ENCODE measurements at regions not wholly inside any gene's neighbourhood (a gene's known extent, or its start where the extent isn't known, plus 50 kb on each side); places are given as distances from the start of the nearest gene placed in this dataset.

DNA sequence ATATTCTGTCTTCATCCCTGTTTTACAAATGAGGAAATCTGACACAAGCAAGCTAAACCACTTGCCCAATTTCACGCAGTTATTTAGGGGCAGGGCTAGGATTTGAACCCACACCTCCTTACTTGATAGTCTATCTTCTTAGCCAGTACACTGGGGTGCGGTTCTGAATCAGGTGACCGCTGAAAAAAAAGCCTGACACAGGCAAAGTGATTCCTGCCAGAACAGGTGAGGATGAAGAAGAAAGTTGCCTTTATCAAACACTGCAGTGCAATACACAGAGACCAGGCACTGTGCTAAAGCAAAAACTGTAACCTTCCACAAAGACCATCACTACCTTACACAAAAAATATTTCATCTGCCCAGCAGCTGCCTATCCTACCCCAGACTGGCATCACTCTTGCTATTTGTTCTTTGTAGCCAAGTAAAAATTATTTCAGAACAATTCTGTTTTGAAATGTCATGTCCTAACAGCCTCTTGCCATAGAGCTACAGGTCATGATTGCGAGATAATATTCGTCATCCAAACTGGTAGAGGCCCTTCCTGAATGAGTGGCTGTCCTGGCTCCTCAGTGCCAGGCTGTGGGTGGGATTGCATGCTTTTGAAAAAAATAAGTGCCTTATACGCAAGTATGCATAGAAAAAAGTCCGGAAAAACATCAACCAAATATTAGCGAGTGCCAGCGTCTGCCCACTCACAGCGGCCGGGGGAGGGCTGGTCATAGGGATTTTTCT is 142.3 kb upstream of the TPM1 start:
- Histone ChIP-seq H3K9ac (ENCODE audit: low read length) (no peak overlapping the region), H3K9me3 (ENCODE audit: low read length) (no peaks in the 10 kb centered on the region), H3F3A (ENCODE audit: insufficient read depth, low read length, poor library complexity, severe bottlenecking) (no peaks in the 10 kb centered on the region), H3K9me2 (ENCODE audit: insufficient read depth, low read length) (no peaks in the 10 kb centered on the region), H2AFZ (ENCODE audit: low read depth, low read length) (no peak overlapping the region), H4K20me1 (ENCODE audit: insufficient read depth) (no peaks in the 10 kb centered on the region), H3K4me2 (ENCODE audit: low read length) (no peak overlapping the region), H3K4me3 (ENCODE audit: low read length) (no peak overlapping the region), H3K27ac (ENCODE audit: low read length) (no peak overlapping the region), H3K36me3 (ENCODE audit: insufficient read depth, low read length) (no peaks in the 10 kb centered on the region), H3K27me3 (ENCODE audit: insufficient read depth, low read depth, low read length) (no peaks in the 10 kb centered on the region), H3K79me2 (replicated peaks; ENCODE audit: insufficient read depth, low read length) (no peaks in the 10 kb centered on the region)
- TF ChIP-seq, protein P1, sequence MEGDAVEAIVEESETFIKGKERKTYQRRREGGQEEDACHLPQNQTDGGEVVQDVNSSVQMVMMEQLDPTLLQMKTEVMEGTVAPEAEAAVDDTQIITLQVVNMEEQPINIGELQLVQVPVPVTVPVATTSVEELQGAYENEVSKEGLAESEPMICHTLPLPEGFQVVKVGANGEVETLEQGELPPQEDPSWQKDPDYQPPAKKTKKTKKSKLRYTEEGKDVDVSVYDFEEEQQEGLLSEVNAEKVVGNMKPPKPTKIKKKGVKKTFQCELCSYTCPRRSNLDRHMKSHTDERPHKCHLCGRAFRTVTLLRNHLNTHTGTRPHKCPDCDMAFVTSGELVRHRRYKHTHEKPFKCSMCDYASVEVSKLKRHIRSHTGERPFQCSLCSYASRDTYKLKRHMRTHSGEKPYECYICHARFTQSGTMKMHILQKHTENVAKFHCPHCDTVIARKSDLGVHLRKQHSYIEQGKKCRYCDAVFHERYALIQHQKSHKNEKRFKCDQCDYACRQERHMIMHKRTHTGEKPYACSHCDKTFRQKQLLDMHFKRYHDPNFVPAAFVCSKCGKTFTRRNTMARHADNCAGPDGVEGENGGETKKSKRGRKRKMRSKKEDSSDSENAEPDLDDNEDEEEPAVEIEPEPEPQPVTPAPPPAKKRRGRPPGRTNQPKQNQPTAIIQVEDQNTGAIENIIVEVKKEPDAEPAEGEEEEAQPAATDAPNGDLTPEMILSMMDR (IDR thresholded peaks at IDR 0.05; ENCODE audit: poor library complexity, severe bottlenecking) = no peak
- TF ChIP-seq POLR2AphosphoS5 (IDR thresholded peaks at IDR 0.05) (no peak), SMC3 (conservative IDR thresholded peaks at IDR 0.05; ENCODE audit: poor library complexity) (no peak), TAF1 (IDR thresholded peaks at IDR 0.05; ENCODE audit: low read depth) (no peak), MXI1 (conservative IDR thresholded peaks at IDR 0.05; ENCODE audit: poor library complexity, severe bottlenecking) (no peak), EZH2 (IDR thresholded peaks at IDR 0.05; ENCODE audit: borderline replicate concordance, insufficient read depth, low read length, poor library complexity, severe bottlenecking) (no peak), RAD21 (conservative IDR thresholded peaks at IDR 0.05) (no peak), EP300 (conservative IDR thresholded peaks at IDR 0.05; ENCODE audit: poor library complexity, severe bottlenecking) (no peak)
- TF ChIP-seq, protein P2, sequence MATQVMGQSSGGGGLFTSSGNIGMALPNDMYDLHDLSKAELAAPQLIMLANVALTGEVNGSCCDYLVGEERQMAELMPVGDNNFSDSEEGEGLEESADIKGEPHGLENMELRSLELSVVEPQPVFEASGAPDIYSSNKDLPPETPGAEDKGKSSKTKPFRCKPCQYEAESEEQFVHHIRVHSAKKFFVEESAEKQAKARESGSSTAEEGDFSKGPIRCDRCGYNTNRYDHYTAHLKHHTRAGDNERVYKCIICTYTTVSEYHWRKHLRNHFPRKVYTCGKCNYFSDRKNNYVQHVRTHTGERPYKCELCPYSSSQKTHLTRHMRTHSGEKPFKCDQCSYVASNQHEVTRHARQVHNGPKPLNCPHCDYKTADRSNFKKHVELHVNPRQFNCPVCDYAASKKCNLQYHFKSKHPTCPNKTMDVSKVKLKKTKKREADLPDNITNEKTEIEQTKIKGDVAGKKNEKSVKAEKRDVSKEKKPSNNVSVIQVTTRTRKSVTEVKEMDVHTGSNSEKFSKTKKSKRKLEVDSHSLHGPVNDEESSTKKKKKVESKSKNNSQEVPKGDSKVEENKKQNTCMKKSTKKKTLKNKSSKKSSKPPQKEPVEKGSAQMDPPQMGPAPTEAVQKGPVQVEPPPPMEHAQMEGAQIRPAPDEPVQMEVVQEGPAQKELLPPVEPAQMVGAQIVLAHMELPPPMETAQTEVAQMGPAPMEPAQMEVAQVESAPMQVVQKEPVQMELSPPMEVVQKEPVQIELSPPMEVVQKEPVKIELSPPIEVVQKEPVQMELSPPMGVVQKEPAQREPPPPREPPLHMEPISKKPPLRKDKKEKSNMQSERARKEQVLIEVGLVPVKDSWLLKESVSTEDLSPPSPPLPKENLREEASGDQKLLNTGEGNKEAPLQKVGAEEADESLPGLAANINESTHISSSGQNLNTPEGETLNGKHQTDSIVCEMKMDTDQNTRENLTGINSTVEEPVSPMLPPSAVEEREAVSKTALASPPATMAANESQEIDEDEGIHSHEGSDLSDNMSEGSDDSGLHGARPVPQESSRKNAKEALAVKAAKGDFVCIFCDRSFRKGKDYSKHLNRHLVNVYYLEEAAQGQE (IDR thresholded peaks at IDR 0.05; ENCODE audit: borderline replicate concordance) = no peak

DNA sequence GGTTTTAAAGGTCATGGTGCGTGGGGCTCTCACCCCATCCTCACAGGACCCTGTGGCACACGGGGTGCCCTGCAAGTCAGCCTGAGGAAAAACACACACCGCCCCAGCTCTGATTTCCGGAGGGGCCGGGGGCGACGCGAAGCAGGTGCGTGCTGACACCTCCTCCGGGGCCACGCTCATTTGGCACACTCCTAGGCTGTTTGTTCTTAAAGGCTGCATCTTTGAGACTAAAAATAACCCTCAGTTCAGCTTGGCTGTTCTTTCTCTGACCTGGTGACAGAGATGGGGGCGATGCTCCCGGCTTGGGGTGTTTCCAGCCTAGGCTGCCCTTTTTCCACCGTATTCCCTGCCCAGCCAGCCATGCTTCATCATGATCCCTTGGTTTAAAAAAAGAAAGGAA is 141.5 kb upstream of the TPM1 start:
- Histone ChIP-seq H3K27ac (ENCODE audit: low read length) (no peak overlapping the region), H4K20me1 (ENCODE audit: insufficient read depth) (no peaks in the 10 kb centered on the region), H3K9ac (ENCODE audit: low read length) (no peak overlapping the region), H3K4me2 (ENCODE audit: low read length) (no peak overlapping the region), H3K79me2 (replicated peaks; ENCODE audit: insufficient read depth, low read length) (no peaks in the 10 kb centered on the region), H3K27me3 (ENCODE audit: insufficient read depth, low read depth, low read length) (no peaks in the 10 kb centered on the region), H3K9me3 (ENCODE audit: low read length) (no peaks in the 10 kb centered on the region), H3K9me2 (ENCODE audit: insufficient read depth, low read length) (no peaks in the 10 kb centered on the region), H3K4me3 (ENCODE audit: low read length) (no peak overlapping the region), H3F3A (ENCODE audit: insufficient read depth, low read length, poor library complexity, severe bottlenecking) (no peaks in the 10 kb centered on the region), H3K36me3 (ENCODE audit: insufficient read depth, low read length) (no peaks in the 10 kb centered on the region), H2AFZ (ENCODE audit: low read depth, low read length) (no peak overlapping the region)
- TF ChIP-seq POLR2AphosphoS5 (IDR thresholded peaks at IDR 0.05) (no peak), MXI1 (conservative IDR thresholded peaks at IDR 0.05; ENCODE audit: poor library complexity, severe bottlenecking) (no peak), SMC3 (conservative IDR thresholded peaks at IDR 0.05; ENCODE audit: poor library complexity) (no peak), EZH2 (IDR thresholded peaks at IDR 0.05; ENCODE audit: borderline replicate concordance, insufficient read depth, low read length, poor library complexity, severe bottlenecking) (no peak)
- TF ChIP-seq, protein P1 (IDR thresholded peaks at IDR 0.05; ENCODE audit: poor library complexity, severe bottlenecking) = no peak
- TF ChIP-seq, protein P2 (IDR thresholded peaks at IDR 0.05; ENCODE audit: borderline replicate concordance) = no peak
